ENCODE measurements at regions not wholly inside any gene's neighbourhood (a gene's known extent, or its start where the extent isn't known, plus 50 kb on each side); places are given as distances from the start of the nearest gene placed in this dataset.

GRCh38 chr4:23710298-23710697 lies 179.5 kb downstream of the PPARGC1A start:
- Histone ChIP-seq H3K36me3 (ENCODE audit: control insufficient read depth, insufficient read depth, low read length) (no peaks in the 10 kb centered on the region), H3K9ac (ENCODE audit: low read length) (no peak overlapping the region), H3K4me3 (ENCODE audit: low read depth, low read length) (no peak overlapping the region), H3K27me3 (ENCODE audit: control insufficient read depth, insufficient read depth, low read length) (no peaks in the 10 kb centered on the region), H3K27ac (ENCODE audit: low read depth, low read length) (no peak overlapping the region), H3K4me1 (ENCODE audit: control insufficient read depth, insufficient read depth, low read length) (no peaks in the 10 kb centered on the region), H3K9me3 (ENCODE audit: control insufficient read depth, insufficient read depth, low read depth, low read length) (no peaks in the 10 kb centered on the region)

- no peak overlapping the region for H3K9ac ChIP-seq (ENCODE audit: low read length)
- no peak overlapping the region for H3K27ac ChIP-seq (ENCODE audit: low read depth, low read length)
- H3K9me3 ChIP-seq (ENCODE audit: control insufficient read depth, insufficient read depth, low read depth, low read length), result no peaks in the 10 kb centered on the region
- H3K27me3 ChIP-seq (ENCODE audit: control insufficient read depth, insufficient read depth, low read length), result no peaks in the 10 kb centered on the region
- H3K4me3 ChIP-seq (ENCODE audit: low read depth, low read length), result no peak overlapping the region
- H3K36me3 ChIP-seq (ENCODE audit: control insufficient read depth, insufficient read depth, low read length), result no peaks in the 10 kb centered on the region
- H3K4me1 ChIP-seq (ENCODE audit: control insufficient read depth, insufficient read depth, low read length), result no peaks in the 10 kb centered on the region
Measured at GRCh38 chr4:23707652-23708026, 182.2 kb downstream of the PPARGC1A start.

GRCh38 chr4:23706972-23707651 lies 182.7 kb downstream of the PPARGC1A start:
- Histone ChIP-seq H3K27me3 (ENCODE audit: control insufficient read depth, insufficient read depth, low read length) (no peaks in the 10 kb centered on the region), H3K9ac (ENCODE audit: low read length) (no peak overlapping the region), H3K4me3 (ENCODE audit: low read depth, low read length) (no peak overlapping the region), H3K27ac (ENCODE audit: low read depth, low read length) (no peak overlapping the region), H3K9me3 (ENCODE audit: control insufficient read depth, insufficient read depth, low read depth, low read length) (no peaks in the 10 kb centered on the region), H3K4me1 (ENCODE audit: control insufficient read depth, insufficient read depth, low read length) (no peaks in the 10 kb centered on the region), H3K36me3 (ENCODE audit: control insufficient read depth, insufficient read depth, low read length) (no peaks in the 10 kb centered on the region)

- Histone ChIP-seq H3K27ac (ENCODE audit: low read depth, low read length) (no peak overlapping the region), H3K9me3 (ENCODE audit: control insufficient read depth, insufficient read depth, low read depth, low read length) (no peaks in the 10 kb centered on the region), H3K9ac (ENCODE audit: low read length) (no peak overlapping the region), H3K27me3 (ENCODE audit: control insufficient read depth, insufficient read depth, low read length) (no peaks in the 10 kb centered on the region), H3K4me1 (ENCODE audit: control insufficient read depth, insufficient read depth, low read length) (no peaks in the 10 kb centered on the region), H3K4me3 (ENCODE audit: low read depth, low read length) (no peak overlapping the region), H3K36me3 (ENCODE audit: control insufficient read depth, insufficient read depth, low read length) (no peaks in the 10 kb centered on the region)
Measured at GRCh38 chr4:23700197-23700596, 189.7 kb downstream of the PPARGC1A start.

DNA sequence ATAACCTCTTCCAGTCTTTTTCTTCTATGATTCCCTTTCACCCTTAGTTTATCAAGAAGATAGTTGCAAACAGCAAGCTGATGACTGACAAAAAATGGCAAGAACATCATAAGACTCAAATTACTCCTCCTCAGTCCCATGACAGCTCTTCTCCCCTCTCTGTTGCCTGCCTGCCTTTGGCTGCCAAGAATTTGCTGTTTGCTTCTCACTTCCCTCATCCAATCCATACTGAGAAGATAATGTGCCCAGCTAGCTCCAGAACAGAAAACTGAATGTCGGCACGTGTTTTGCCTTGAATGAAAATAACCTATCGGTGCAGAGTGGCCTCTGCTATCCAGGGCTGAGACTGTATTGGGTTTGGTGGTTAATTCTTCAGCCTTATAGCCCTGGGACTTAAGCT lies 192.1 kb downstream of the PPARGC1A start:
- Histone ChIP-seq H3K27me3 (ENCODE audit: control insufficient read depth, insufficient read depth, low read length) (no peaks in the 10 kb centered on the region), H3K4me1 (ENCODE audit: control insufficient read depth, insufficient read depth, low read length) (no peaks in the 10 kb centered on the region), H3K9me3 (ENCODE audit: control insufficient read depth, insufficient read depth, low read depth, low read length) (no peaks in the 10 kb centered on the region), H3K36me3 (ENCODE audit: control insufficient read depth, insufficient read depth, low read length) (no peaks in the 10 kb centered on the region), H3K27ac (ENCODE audit: low read depth, low read length) (no peak overlapping the region), H3K4me3 (ENCODE audit: low read depth, low read length) (no peak overlapping the region), H3K9ac (ENCODE audit: low read length) (no peak overlapping the region)

DNA sequence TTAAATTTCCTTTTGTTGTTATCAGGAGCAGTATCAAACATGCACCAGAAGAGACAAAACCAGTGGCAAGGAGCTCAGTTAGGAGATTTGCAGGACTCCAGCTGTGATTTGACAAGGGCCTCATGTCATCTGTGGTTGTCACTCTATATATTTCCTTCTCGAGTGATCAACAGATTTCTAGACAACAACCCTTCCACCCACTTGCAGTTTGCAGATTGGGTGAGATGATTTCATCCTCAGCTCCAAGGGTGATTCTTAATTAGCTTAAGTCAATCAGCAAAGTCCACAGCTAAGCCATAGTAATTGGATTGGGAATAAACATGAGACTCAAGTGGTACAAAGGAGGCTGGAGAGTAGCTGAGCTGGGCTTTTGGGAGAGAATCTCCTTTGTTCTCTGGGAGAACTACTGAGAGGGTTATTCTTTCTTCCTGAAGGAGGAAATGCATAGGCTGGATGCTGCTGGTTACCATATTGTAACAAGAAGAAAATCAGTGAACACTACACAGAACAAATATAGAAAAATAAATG lies 192.8 kb downstream of the PPARGC1A start:
- H3K9me3 ChIP-seq (ENCODE audit: control insufficient read depth, insufficient read depth, low read depth, low read length), result no peaks in the 10 kb centered on the region
- H3K36me3 ChIP-seq (ENCODE audit: control insufficient read depth, insufficient read depth, low read length), result no peaks in the 10 kb centered on the region
- no peaks in the 10 kb centered on the region for H3K4me1 ChIP-seq (ENCODE audit: control insufficient read depth, insufficient read depth, low read length)
- no peak overlapping the region for H3K9ac ChIP-seq (ENCODE audit: low read length)
- no peak overlapping the region for H3K4me3 ChIP-seq (ENCODE audit: low read depth, low read length)
- H3K27me3 ChIP-seq (ENCODE audit: control insufficient read depth, insufficient read depth, low read length), result no peaks in the 10 kb centered on the region
- no peak overlapping the region for H3K27ac ChIP-seq (ENCODE audit: low read depth, low read length)

- H3K27ac ChIP-seq (ENCODE audit: low read depth, low read length), result no peak overlapping the region
- H3K36me3 ChIP-seq (ENCODE audit: control insufficient read depth, insufficient read depth, low read length), result no peaks in the 10 kb centered on the region
- peaks cover 48% of the 10 kb centered on the region for H3K9me3 ChIP-seq (ENCODE audit: control insufficient read depth, insufficient read depth, low read depth, low read length)
- no peak overlapping the region for H3K4me3 ChIP-seq (ENCODE audit: low read depth, low read length)
- H3K9ac ChIP-seq (ENCODE audit: low read length), result no peak overlapping the region
- no peaks in the 10 kb centered on the region for H3K27me3 ChIP-seq (ENCODE audit: control insufficient read depth, insufficient read depth, low read length)
- H3K4me1 ChIP-seq (ENCODE audit: control insufficient read depth, insufficient read depth, low read length), result peaks cover 4% of the 10 kb centered on the region; the same call in 1 of the 2 replicates
Measured at GRCh38 chr4:23686169-23686897, 203.5 kb downstream of the PPARGC1A start.

- H3K9ac ChIP-seq (ENCODE audit: low read length), result no peak overlapping the region
- H3K9me3 ChIP-seq (ENCODE audit: control insufficient read depth, insufficient read depth, low read depth, low read length), result peaks cover 46% of the 10 kb centered on the region
- H3K27me3 ChIP-seq (ENCODE audit: control insufficient read depth, insufficient read depth, low read length), result no peaks in the 10 kb centered on the region
- H3K4me1 ChIP-seq (ENCODE audit: control insufficient read depth, insufficient read depth, low read length), result peaks cover 4% of the 10 kb centered on the region; the same call in 1 of the 2 replicates
- H3K27ac ChIP-seq (ENCODE audit: low read depth, low read length), result no peak overlapping the region
- no peak overlapping the region for H3K4me3 ChIP-seq (ENCODE audit: low read depth, low read length)
- H3K36me3 ChIP-seq (ENCODE audit: control insufficient read depth, insufficient read depth, low read length), result no peaks in the 10 kb centered on the region
Measured at GRCh38 chr4:23685471-23685870, 204.4 kb downstream of the PPARGC1A start.

DNA sequence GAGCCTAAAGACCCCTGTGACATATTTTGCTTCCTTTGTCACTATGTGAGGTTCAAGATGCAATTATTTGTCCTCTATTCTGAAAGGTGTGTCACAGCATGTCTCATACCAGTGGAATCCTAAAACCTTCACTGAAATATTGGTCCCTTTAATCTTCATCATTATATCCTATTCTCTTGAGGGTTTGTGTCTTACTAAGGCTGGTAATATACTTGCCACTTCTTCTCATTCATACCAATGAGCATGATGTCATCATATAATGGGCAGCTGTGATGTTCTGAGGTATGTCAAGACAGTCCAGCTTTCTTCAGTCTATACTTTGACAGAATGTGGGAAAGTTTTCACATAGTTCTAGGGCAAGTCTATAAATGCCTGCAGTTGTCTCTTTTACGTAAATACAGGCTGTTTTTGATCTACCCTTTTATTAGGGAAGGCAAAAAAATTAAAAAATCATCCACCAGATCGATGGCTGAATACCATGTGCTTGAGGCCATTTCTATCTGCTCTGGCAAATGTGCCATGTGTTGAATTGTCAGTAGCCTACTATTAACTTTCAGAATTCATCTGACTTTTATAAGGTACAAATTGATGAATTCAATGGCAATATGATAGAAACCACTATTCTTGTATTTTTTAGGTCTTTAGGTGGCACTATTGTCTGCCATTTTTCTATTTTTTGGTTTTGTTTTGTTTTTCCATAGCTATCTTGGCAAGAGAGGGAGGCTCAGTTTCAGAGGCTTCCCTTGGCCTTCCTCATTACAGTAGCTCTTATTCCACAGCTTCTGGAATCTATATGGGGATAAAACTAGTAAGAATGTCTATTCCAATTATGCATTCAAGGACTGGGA lies 209.0 kb downstream of the PPARGC1A start:
- Histone ChIP-seq H3K4me3 (ENCODE audit: low read depth, low read length) (no peak overlapping the region), H3K27ac (ENCODE audit: low read depth, low read length) (no peak overlapping the region), H3K9me3 (ENCODE audit: control insufficient read depth, insufficient read depth, low read depth, low read length) (peaks cover 19% of the 10 kb centered on the region), H3K27me3 (ENCODE audit: control insufficient read depth, insufficient read depth, low read length) (no peaks in the 10 kb centered on the region), H3K9ac (ENCODE audit: low read length) (no peak overlapping the region), H3K4me1 (ENCODE audit: control insufficient read depth, insufficient read depth, low read length) (peaks cover 4% of the 10 kb centered on the region; the same call in 1 of the 2 replicates), H3K36me3 (ENCODE audit: control insufficient read depth, insufficient read depth, low read length) (no peaks in the 10 kb centered on the region)

- no peak overlapping the region for H3K4me3 ChIP-seq (ENCODE audit: low read depth, low read length)
- H3K36me3 ChIP-seq (ENCODE audit: control insufficient read depth, insufficient read depth, low read length), result no peaks in the 10 kb centered on the region
- no peak overlapping the region for H3K9ac ChIP-seq (ENCODE audit: low read length)
- H3K9me3 ChIP-seq (ENCODE audit: control insufficient read depth, insufficient read depth, low read depth, low read length), result no peaks in the 10 kb centered on the region
- no peak overlapping the region for H3K27ac ChIP-seq (ENCODE audit: low read depth, low read length)
- no peaks in the 10 kb centered on the region for H3K27me3 ChIP-seq (ENCODE audit: control insufficient read depth, insufficient read depth, low read length)
- H3K4me1 ChIP-seq (ENCODE audit: control insufficient read depth, insufficient read depth, low read length), result no peaks in the 10 kb centered on the region
Measured at GRCh38 chr4:23674694-23675093, 215.2 kb downstream of the PPARGC1A start.
